NCI-H1092 treated with DMSO at 0.1 percent for 48 hours (cell line): ENCODE measurements at regions not wholly inside any gene's neighbourhood (a gene's known extent, or its start where the extent isn't known, plus 50 kb on each side); places are given as distances from the start of the nearest gene placed in this dataset.
"Not testable (repeated sequence)": the region's sequence is repeated elsewhere in the genome, so short reads cannot be mapped to it uniquely, and the experiment has no call there.

Source experiments
- DNase-seq: peaks from one replicate; lab custom pipeline; 2025; lab: John Stamatoyannopoulos, UW

DNA sequence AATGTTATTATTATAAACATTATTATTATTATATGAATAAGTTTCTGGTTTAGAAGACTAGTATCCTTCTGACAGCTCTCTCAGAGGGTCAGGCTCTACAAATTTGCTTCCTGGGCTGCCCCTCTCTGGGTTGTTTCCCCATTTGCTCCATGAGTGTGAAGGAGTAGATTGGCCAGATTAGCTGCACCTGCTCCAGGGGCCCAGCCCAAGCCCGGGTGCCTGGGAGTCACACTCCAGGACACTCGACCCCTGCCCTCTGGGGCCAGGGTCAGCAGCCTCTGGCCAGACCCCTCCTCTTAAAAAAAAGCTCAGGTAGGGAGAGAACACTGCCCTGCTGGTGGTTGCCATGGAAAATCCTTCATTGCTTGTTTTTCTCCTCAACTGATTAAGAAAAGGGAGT, 169.0 kb upstream of the FOXD4L5 start:
- not testable (repeated sequence) for DNase-seq

DNA sequence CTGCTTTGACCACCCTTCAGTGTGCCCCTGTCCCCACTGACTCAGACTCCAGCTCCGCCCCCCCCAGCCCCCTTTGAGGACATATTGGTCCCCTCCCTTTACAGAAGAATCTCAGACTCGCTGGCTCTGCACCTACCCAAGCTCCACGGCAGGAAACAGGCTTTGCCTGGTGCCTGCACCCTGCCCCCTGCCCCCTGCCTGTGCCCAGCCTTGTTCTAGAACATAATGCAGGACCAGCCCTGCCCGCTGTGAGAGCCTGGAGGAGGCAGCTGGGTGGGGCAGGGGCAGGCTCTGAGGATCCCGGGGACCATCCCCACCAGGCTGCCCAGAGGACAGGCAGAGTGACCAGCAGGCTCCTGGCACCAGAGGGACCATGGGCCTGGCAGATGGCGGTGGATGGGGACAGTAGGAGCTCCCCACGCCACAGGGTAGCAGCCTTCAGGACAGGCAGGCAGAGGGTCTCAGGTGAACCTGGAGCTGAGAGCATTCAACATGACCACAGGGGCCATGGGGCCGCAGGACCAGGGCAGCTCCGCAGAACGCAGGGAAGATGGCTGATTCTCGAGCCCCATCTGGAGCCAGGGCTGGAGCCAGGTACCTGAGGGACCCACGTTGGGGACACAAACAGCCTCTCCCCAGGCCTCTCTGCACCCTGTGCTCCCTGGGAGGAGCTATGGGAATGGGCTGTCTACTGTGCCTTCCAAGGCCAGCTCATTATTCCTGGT, 165.0 kb upstream of the FOXD4L5 start:
- DNase-seq = not testable (repeated sequence)

DNA sequence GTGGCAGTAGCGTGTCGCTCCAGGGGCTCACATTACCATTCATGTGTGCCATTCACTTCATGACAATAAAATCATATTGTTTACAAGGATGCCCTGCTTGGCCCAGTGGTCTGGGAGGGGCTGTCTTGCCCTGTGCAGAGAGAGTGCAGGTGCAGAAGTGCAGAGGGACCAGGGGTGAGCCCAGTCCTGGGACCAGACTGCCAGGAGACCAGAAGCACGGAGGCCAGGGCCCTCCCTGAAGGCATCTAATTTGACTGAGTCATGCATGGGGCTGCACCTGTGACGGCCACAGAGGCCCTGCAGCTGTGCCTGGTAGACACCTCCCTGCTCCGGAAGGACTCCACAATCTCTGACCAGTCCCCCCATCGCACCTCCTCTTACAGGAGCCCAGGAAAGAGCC, 164.4 kb upstream of the FOXD4L5 start:
- no peak for DNase-seq

DNA sequence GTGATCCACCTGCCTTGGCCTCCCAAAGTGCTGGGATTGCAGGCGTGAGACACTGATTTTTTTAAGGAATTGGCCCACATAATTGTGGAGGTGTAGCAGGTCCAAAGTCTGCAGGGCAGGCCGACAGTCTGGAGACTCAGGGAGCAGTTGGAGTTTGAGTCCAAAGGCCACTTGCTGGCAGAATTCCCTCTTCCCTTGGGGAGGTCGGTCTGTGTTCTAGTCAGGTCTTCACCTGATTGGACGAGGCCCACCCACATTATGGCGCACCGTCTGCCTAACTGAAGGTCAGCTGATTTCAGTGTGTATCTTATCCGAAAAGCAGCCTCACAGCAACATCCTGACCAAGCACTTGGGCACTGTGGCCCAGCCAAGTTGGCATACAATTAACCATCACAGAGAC, 162.1 kb upstream of the FOXD4L5 start:
- not testable (repeated sequence) for DNase-seq

DNA sequence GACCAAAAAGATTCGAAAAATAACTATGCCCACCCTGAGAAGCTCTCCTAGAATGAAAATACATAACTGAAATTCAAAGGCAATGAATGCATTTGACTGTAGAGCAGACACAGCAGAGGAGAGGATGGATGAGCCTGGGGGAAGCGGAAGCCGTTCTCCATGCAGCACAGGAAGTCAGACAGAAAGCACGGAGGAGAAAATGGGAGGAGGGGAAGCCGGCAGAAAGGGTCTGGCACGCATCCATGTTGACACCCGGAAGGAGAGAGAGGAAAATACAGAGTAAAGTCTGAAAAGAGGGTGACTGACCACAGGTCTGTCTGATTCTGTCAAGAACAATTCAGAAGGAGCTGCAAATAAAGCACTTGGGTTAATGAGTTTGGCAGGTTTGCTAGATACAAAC, 161.0 kb upstream of the FOXD4L5 start:
- DNase-seq = peak; percentile 59

DNA sequence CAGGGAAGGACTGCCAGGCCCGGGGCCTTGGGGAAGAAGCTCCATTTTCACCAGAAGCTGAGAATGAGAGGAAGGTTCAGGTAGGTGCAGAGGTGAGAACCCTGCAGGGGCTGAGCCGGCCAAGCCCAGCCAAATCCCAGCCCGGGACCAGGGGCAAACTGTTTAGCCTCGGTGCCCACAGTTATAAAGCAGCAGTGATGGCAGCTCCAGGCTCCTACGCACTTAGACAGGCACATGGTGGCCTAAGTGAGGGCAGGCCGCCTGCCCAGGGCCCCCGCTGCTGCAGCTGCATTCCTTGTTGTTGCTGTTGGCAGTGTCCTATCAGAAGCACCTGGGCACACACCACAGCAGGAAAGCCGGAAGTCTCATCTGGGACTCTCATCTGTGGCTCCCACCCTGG, 159.9 kb upstream of the FOXD4L5 start:
- no peak for DNase-seq

DNA sequence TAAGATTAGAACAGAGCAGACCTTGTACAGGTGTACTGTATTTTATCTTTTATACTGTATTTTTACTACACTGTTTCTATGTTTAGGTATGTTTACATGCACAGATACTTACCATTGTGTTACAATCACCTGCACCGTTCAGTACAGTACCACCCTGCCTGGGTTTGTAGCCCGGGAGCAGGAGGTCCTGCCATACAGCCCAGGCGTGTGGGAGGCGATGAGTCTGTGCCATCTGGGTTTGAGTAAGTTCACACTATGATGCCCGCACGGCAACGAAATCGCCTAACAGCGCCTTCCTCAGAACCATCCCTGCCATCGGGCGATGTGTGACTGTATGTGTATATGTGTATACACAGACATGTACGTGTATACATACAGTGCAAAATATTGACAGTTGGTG, 157.1 kb upstream of the FOXD4L5 start:
- not testable (repeated sequence) for DNase-seq

DNA sequence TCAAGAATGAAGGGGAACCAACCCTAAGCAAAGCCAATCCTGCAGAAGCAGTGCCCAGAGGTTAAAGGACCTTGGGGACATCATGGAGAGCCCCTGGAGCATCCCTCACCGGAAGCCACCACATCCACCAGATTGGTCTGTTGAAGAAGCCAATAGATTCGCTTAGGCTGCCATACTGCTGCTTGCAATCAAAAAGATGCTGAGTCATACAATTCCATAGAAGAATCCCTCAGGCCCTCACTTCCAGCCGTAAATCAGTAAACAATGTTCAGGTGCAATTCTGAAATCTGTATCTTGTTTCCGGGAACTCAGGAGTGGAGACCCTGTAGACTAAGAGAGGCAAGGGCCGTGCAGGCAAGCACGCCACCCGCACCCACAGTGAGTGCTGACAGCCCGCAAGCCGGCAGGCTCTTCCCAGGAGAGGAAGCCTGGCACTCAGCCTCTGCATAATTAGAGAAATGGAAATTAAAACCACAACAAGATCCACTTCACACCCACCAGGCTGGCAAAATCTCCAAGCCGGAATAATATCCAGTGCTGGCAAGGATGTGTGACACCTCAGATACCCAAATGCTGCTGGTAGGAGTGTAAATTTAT, 156.4 kb upstream of the FOXD4L5 start:
- peak; percentile 35 for DNase-seq

DNA sequence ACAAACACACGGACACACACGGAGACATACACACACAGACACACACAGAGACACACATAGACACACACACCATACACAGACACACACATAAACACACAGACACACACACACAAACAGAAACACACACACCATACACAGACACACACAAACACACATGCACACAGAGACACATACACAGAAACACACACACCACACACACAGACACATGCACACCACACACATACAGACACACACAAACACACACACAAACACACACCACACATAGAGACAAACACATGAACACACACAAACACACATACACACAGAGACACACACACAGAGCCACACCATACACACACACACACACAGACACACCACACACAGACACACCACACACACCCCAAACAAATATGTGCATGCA, 152.7 kb upstream of the FOXD4L5 start:
- DNase-seq = no peak

DNA sequence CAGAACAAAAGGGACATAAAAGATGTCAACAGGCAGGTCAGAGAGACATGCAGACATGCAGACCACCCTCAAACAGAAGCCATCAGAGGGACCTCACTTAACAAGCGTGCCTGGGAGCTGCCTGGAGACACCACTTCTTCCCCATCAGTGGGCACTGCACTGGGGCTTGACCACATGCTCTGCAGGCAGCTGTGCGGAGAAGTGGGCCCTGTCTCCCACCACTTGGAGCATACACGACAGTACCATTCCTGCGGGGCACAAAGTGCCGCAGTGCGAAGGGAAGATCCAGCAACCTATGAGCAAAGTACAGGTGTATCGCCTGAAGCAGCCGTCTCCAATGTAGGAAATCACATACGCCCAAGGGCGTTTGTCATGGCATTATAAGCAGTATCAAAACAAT, 150.5 kb upstream of the FOXD4L5 start:
- DNase-seq = no peak

DNA sequence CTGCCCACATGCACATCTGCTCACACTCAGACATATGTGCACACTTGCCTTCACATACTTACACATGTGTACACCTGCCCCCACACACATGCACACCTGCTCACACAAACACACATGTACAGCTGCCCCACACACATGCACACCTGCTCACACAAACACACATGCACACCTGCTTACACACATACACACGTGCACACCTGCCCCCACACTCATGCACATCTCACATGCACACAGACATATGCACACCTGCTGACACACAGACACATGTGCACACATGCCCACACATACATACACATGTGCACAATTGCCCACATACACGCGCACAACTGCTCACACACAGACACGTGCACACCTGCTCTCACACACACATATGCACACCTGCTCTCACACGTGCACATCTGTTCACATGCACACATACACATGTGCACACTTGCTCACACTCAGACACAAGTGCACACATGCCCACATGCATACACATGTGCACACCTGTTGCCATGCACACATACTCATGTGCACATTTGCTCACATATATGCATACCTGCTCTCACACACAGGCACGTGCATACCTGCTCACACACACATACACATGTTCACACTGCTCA, 147.8 kb upstream of the FOXD4L5 start:
- DNase-seq = no peak

DNA sequence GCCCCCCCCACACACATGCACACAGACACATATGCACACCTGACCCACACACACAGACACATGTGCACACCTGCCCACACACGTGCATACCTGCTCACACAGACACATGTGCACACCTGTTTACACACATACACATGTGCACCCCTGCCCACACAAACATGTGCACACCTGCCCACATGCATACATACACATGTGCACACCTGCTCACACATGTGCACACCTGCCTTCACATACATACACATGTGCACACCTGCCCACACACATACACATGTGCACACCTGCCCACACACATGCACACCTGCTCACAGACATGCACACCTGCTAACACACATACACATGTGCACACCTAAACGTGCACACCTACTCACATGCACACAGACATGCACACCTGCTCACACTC, 147.0 kb upstream of the FOXD4L5 start:
- DNase-seq = no peak

DNA sequence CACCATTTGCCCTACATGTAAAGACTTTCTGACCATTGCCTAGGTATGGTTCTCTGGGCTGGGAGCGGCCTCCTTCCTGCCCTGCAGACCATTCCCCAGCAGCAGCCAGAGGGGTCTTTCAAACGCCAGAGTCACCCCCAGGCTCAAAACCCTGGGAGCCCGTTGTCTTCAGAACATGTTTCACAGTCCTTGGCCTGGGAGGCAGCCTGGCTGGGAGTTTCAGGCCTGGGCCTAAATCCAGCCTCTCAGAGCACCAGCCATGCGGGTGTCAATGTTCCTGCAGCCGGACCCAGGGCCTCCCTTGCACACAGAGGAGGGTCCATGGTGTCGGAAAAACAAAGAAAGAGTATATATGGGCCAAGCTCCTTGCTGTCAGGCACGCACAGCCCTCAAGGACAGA, 145.2 kb upstream of the FOXD4L5 start:
- DNase-seq = no peak

DNA sequence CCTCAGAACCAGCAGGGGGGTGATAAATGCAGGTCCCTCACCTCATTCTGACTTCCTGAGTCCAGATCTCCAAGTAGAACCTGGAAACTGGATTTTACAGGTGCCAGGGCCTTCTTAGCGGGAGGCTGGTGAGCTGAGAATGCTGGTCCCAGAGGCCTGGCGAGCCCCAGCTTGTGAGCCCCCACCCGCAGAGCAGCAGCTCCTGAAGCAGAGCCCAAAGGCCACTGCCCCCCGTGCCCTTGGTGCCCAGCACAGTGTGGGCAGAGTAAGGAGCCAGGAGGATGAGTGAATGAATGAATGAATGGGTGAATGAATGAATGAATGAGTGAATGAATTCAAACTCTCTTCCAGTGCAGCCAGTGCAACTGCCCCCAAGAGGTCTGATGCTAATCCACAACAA, 142.4 kb upstream of the FOXD4L5 start:
- DNase-seq = not testable (repeated sequence)

DNA sequence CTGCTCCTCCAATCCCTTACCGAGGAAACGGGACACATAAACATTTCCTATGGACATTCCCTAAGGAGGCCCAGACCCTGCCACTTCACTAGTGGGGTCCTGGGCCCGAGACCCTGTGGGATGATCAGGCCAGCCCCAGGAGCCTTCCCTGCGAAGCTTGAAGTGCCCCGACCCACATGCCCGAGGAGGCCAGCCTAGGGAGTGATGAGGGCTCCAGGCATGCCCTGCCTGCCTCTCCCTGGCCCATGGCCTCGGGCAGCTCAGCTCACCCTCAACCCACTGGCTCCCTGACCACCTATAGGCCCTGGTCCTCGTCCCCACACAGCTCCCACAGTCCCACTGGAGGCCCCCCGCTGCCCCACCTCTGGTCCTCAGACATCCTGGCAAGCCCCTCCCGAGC, 141.8 kb upstream of the FOXD4L5 start:
- not testable (repeated sequence) for DNase-seq

DNA sequence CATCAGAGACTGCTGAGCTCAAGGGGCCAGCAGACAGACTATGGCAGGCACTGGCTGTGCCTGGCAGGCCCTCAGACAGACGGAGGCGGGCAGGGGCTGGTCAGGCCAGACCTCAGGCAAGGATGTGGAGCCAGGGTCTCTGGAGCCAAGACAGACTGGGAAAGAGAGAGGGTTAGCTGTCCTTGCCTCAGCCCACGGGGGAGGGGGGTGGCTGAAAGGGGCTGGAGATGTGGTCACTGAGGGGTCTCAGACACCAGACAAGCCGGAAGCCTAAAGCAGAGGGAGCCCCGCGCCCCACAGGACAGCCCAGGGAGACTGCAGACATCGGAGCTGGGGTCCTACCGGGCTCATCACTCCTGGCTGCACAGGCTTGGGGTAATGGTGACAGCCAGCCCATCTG, 141.2 kb upstream of the FOXD4L5 start:
- DNase-seq = no peak

DNA sequence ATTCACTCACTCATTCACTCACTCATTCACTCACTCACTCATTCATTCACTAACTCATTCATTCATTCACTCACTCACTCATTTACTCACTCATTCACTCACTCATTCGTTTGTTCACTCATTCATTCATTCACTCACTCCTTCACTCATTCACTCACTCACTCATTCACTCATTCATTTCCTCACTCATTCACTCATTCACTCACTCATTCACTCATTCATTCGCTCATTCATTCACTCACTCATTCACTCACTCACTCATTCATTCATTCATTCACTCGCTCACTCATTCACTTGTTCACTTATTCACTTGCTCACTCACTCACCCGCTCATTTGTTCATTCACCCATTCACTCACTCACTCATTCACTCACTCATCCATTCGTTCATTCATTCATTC, 140.2 kb upstream of the FOXD4L5 start:
- DNase-seq = not testable (repeated sequence)

DNA sequence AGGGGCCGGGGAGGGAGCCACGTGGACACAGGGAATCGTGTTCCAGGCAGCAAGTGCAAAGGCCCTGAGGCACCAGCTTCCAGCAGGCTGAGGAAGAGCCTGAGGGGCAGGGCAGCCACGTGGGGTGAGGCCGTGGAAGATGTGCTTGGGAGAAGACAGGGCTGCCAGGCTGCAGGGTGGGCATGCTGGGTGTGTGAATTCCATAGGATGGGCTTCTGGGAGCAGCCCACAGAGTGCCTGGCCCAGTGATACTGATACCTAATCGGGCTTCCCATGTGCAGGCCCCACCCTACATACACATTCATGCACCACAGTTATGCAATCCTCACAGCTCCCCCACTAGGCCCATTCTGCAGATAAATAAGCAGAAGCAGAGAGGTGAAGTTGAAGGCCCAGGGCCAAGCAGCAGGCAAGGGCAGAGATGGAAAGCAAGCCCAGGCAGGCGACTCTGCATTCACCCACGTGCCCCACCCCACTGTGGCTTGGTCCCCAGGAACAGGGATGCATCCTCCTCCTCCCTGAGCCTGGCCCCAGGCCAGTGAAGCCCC, 139.5 kb upstream of the FOXD4L5 start:
- not testable (repeated sequence) for DNase-seq

DNA sequence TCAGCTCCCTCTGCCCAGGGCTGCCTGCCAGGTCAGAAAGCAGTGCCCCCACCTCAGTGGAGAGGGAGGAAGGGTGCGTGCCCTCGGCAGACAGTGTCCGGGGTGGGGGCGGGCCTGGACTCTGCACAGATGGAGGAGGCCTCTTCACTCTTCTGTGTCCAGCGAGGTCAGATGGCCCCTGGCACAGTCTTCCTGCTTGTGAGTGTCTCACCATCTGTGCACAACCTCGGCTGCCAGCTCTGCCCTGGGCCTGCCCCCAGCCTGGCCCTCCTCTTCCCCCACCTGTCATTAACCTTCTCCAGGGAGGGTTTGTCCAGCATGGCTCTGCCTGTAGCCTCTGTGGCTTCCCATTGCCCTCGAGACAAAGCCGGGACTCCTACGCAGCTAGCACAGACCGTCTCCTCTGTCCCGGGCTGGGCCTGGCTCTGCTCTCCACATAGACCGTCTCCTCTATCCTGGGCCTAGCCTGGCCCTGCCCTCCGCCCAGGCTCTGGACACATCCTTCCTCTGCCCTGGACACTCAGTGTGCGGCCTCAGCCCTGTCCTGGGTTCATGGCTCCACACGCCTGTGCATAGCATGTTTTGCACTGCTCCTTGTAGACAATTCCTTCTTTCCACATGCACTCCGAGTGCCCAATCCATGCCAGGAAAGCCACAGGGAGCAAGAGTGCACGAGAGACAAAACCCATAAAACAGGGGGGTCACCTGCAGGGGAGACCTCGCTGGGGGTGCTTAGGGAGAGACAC, 138.9 kb upstream of the FOXD4L5 start:
- not testable (repeated sequence) for DNase-seq

DNA sequence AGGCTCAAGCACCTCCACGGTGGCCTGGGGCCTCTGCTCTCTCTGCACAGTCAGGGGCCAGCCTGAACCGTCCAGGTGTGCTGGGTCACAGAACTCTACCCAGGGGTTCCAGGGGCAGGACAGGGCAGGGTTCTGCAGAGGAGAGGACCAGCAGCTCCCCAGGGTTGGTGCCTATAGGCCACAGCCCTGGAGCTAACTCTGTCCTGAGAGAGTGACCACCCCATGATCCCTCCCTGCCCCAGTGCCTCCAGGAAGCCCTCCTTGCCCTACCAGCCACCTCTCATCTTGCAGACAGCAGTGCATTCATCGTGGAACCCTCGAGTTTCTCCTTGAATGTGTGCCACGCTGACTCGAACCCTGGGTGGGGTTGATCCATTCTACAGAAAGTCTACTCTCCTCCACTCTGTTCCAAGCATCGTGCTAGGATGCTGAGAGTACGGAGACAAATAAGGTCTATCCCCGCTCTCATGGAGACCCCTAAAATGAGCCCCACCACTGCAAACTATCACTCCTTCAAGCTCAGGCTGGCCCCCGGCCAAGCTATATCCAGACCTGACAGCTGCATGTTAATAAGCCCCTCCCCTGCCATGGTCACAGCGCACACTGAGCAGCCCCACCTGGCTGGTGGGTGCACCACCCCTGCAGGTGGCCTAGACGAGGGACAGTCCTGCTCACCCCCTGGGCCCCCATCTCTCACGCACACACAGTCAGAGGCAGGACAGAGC, 138.1 kb upstream of the FOXD4L5 start:
- DNase-seq = peak; percentile 11

DNA sequence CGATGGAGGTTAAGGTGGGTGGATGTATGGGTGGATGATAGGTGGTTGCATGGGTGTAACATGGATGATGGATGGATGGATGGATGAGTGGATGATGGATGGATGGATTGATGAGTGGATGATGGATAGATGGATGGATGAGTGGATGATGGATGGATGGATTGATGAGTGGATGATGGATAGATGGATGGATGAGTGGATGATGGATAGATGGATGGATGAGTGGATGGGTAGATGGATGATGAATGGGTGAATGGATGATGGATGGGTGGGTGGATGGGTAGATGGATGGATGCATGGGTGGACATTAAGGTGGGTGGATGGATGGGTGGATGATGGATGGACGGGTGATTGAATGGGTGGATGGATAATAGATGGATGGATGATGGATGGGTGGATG, 136.5 kb upstream of the FOXD4L5 start:
- DNase-seq = not testable (repeated sequence)

DNA sequence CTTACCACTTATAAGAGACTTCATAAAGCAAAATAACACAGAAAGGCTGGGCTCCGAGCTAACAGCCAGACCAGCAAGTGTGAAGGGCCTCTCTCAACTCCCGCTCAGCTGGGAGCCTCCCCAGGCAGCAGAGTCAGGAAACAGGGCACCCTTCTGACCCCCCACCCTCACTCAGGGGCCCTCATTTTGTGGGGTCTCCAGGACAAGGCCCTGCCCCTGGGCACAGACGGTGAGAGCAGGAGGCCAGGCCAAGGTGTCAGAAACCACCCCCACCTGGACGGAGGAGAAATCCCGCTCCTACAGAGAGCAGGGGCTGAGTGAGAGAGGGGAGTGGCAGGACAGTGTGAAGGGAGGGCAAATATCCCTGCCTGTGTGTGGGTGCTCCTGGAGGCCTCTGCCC, 135.8 kb upstream of the FOXD4L5 start:
- DNase-seq = no peak
